MM.1S (cell line): ENCODE measurements at regions not wholly inside any gene's neighbourhood (a gene's known extent, or its start where the extent isn't known, plus 50 kb on each side); places are given as distances from the start of the nearest gene placed in this dataset.

Experiments
- DNase-seq: peaks from one replicate; pipeline ENCODE4 v3.0.0-alpha.2; 2015
- H2AFZ ChIP-seq: fragments of 300-600 bp; sonication (generic); 2 replicates; pipeline ENCODE4 v1.6.0; 2016; ENCODE audit warnings: antibody characterized with exemption, low read length
- H3F3A ChIP-seq: fragments of 300-600 bp; sonication (generic); 2 replicates; pipeline ENCODE4 v1.6.1; 2016; ENCODE audit warnings: mild to moderate bottlenecking, antibody characterized with exemption, low read length, moderate library complexity, mixed read lengths; ENCODE audit not compliant: insufficient read depth
- H3K27ac ChIP-seq: fragments of 300-600 bp; sonication (generic); 2 replicates; pipeline ENCODE4 v1.5.1; 2016; ENCODE audit warnings: mild to moderate bottlenecking, low read length
- H3K27me3 ChIP-seq: fragments of 300-600 bp; sonication (generic); replicated peaks from 2 replicates; pipeline ENCODE4 v1.6.0; 2016; ENCODE audit warnings: low read length; ENCODE audit not compliant: insufficient read depth
- H3K36me3 ChIP-seq: fragments of 300-600 bp; sonication (generic); replicated peaks from 2 replicates; pipeline ENCODE4 v1.6.1; 2016; ENCODE audit warnings: mild to moderate bottlenecking, low read length, mixed read lengths; ENCODE audit not compliant: insufficient read depth
- H3K4me1 ChIP-seq: fragments of 300-600 bp; sonication (generic); 2 replicates; pipeline ENCODE4 v1.6.1; 2016; ENCODE audit warnings: low read length, mixed read lengths
- H3K4me2 ChIP-seq: fragments of 300-600 bp; sonication (generic); 2 replicates; pipeline ENCODE4 v1.6.0; 2016; ENCODE audit warnings: low read depth, low read length
- H3K4me3 ChIP-seq: fragments of 300-600 bp; sonication (generic); 2 replicates; pipeline ENCODE4 v1.5.1; 2016; ENCODE audit warnings: low read length, mixed read lengths
- H3K79me2 ChIP-seq: fragments of 300-600 bp; sonication (generic); 2 replicates; pipeline ENCODE4 v1.6.1; 2016; ENCODE audit warnings: mixed run types, low read length, mixed read lengths
- H3K9ac ChIP-seq: fragments of 300-600 bp; sonication (generic); 2 replicates; pipeline ENCODE4 v1.6.1; 2016; ENCODE audit warnings: low read length, mixed read lengths
- H3K9me2 ChIP-seq: fragments of 300-600 bp; sonication (generic); replicated peaks from 2 replicates; pipeline ENCODE4 v1.6.1; 2016; ENCODE audit warnings: mild to moderate bottlenecking, low read length, mixed read lengths; ENCODE audit not compliant: insufficient read depth
- H3K9me3 ChIP-seq: fragments of 300-600 bp; sonication (generic); replicated peaks from 2 replicates; pipeline ENCODE4 v1.6.1; 2016; ENCODE audit warnings: mild to moderate bottlenecking, low read length, mixed read lengths; ENCODE audit not compliant: insufficient read depth
- H4K20me1 ChIP-seq: fragments of 300-600 bp; sonication (generic); 2 replicates; pipeline ENCODE4 v1.6.1; 2016; ENCODE audit warnings: mild to moderate bottlenecking, low read length, moderate library complexity, mixed read lengths; ENCODE audit not compliant: insufficient read depth
- EZH2 ChIP-seq: fragments of 300-600 bp; sonication (generic); optimal IDR thresholded peaks from 2 replicates; pipeline ENCODE3; 2017; ENCODE audit warnings: low read depth, mild to moderate bottlenecking, antibody characterized with exemption, low read length, mixed read lengths
- EZH2phosphoT487 ChIP-seq: fragments of 300-600 bp; sonication (generic); IDR thresholded peaks from 2 replicates; pipeline ENCODE4 v1.6.1; 2018; ENCODE audit warnings: antibody characterized with exemption, low read length
- TF ChIP-seq, protein P1 (sequence below): fragments of 300-600 bp; sonication (generic); IDR thresholded peaks from 2 replicates; pipeline ENCODE4 v1.5.1; 2016; ENCODE audit warnings: antibody characterized with exemption, low read length, mixed read lengths

DNA sequence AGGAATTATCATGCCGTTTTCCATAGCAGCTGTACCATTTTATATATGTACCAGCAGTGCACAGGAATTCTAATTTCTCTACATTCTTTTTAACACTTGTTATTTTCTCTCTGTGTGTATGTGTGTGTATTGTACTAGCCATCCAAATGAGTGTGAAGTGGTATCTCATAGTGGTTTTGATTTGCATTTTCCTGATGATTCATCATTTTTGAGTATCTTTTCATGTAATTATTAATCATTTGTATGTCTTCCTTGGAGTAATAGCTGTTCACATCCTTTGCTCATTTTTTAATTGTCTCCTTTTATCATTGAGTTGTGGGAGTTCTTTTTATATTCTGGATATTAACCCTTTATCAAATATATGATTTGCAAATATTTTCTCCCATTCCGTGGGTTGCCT, 95.6 kb upstream of the MANSC4 start:
- no peak overlapping the region for H3K27ac ChIP-seq
- H3K27me3 ChIP-seq: no peaks in the 10 kb centered on the region

DNA sequence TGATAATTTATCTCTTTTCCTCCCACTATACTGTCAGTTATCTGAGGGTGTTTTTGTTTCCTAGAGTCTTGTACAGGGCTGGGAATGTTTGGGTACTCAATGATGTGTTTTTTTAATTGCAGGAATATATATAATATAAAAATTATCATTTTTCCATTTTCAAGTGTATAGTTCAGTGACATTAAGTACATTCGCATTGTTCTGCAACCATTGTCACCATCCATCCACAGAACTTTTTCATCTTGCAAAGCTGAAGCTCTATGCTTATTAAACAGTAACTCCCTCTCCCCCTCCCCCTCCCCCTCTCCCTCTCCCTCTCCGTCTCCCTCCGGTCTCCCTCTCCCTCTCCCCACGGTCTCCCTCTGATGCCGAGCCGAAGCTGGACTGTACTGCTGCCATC, 93.0 kb upstream of the MANSC4 start:
- Histone ChIP-seq H3K9me2 (no peaks in the 10 kb centered on the region), H3K9ac (no peak overlapping the region), H3K27ac (no peak overlapping the region), H3K79me2 (no peaks in the 10 kb centered on the region), H3K4me2 (no peak overlapping the region), H3K4me1 (no peaks in the 10 kb centered on the region), H2AFZ (no peak overlapping the region), H3K27me3 (no peaks in the 10 kb centered on the region), H3K36me3 (no peaks in the 10 kb centered on the region), H3K9me3 (no peaks in the 10 kb centered on the region), H4K20me1 (no peaks in the 10 kb centered on the region), H3K4me3 (no peak overlapping the region), H3F3A (no peaks in the 10 kb centered on the region)
- TF ChIP-seq, protein P1, sequence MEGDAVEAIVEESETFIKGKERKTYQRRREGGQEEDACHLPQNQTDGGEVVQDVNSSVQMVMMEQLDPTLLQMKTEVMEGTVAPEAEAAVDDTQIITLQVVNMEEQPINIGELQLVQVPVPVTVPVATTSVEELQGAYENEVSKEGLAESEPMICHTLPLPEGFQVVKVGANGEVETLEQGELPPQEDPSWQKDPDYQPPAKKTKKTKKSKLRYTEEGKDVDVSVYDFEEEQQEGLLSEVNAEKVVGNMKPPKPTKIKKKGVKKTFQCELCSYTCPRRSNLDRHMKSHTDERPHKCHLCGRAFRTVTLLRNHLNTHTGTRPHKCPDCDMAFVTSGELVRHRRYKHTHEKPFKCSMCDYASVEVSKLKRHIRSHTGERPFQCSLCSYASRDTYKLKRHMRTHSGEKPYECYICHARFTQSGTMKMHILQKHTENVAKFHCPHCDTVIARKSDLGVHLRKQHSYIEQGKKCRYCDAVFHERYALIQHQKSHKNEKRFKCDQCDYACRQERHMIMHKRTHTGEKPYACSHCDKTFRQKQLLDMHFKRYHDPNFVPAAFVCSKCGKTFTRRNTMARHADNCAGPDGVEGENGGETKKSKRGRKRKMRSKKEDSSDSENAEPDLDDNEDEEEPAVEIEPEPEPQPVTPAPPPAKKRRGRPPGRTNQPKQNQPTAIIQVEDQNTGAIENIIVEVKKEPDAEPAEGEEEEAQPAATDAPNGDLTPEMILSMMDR: no peak
- TF ChIP-seq EZH2: no peak
- no peak for TF ChIP-seq EZH2phosphoT487
- DNase-seq: no peak

More for the DNA sequence above, 95.6 kb upstream of the MANSC4 start:
- Histone ChIP-seq H4K20me1 (no peaks in the 10 kb centered on the region), H3K79me2 (no peaks in the 10 kb centered on the region), H3F3A (no peaks in the 10 kb centered on the region), H2AFZ (no peak overlapping the region), H3K4me2 (no peak overlapping the region), H3K36me3 (no peaks in the 10 kb centered on the region), H3K9me2 (no peaks in the 10 kb centered on the region), H3K9ac (no peak overlapping the region), H3K4me1 (no peaks in the 10 kb centered on the region), H3K9me3 (no peaks in the 10 kb centered on the region), H3K4me3 (no peak overlapping the region)
- no peak for DNase-seq
- TF ChIP-seq, protein P1: no peak
- TF ChIP-seq EZH2 (no peak), EZH2phosphoT487 (no peak)

DNA sequence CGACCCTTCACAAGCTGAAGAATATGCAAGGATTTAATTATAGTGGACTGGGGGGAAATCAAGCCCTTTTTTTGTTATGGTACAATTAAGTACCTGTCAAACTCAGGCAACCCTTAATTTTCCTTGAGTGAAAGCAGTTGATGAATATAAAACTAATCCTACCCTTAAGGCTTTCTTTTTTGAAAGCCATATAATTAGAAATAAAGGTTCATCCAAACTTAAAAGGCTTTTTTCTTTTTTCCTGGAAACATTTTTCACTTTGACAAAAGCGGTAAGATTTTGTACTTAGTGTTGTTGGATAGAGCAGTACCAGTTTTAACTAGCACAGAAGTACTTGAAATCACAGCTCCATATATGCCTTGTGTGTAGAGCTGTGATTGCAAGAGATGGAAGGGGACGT, 91.9 kb upstream of the MANSC4 start:
- H4K20me1 ChIP-seq: no peaks in the 10 kb centered on the region
- H3K36me3 ChIP-seq: no peaks in the 10 kb centered on the region
- no peak overlapping the region for H3K4me2 ChIP-seq
- H2AFZ ChIP-seq: no peak overlapping the region
- H3K9me3 ChIP-seq: no peaks in the 10 kb centered on the region
- TF ChIP-seq EZH2phosphoT487: no peak
- TF ChIP-seq EZH2: no peak
- TF ChIP-seq, protein P1: no peak
- no peaks in the 10 kb centered on the region for H3F3A ChIP-seq
- H3K4me1 ChIP-seq: no peaks in the 10 kb centered on the region
- H3K79me2 ChIP-seq: no peaks in the 10 kb centered on the region
- H3K9me2 ChIP-seq: no peaks in the 10 kb centered on the region
- H3K27me3 ChIP-seq: no peaks in the 10 kb centered on the region
- no peak overlapping the region for H3K4me3 ChIP-seq
- no peak overlapping the region for H3K9ac ChIP-seq
- no peak overlapping the region for H3K27ac ChIP-seq
- DNase-seq: no peak
